Neural progenitor cell (in vitro differentiated cells): ENCODE measurements at regions not wholly inside any gene's neighbourhood (a gene's known extent, or its start where the extent isn't known, plus 50 kb on each side); places are given as distances from the start of the nearest gene placed in this dataset.

ENCODE experiments used
- DNase-seq: peaks from one replicate; pipeline ENCODE4 v3.0.0-alpha.2; 2016; ENCODE audit warnings: low spot score
- H2AFZ ChIP-seq: fragments of 200-600 bp; sonication (generic); replicated peaks from 2 replicates; pipeline ENCODE4 v1.6.1; 2016; ENCODE audit warnings: antibody characterized with exemption
- H3F3A ChIP-seq: fragments of 200-600 bp; sonication (generic); 2 replicates; pipeline ENCODE4 v1.6.1; 2016; ENCODE audit warnings: antibody characterized with exemption, low read depth
- H3K27ac ChIP-seq: fragments of 200-600 bp; sonication (generic); 2 replicates; pipeline ENCODE4 v1.5.1; 2016; ENCODE audit warnings: mild to moderate bottlenecking
- H3K27me3 ChIP-seq: fragments of 200-600 bp; sonication (generic); 2 replicates; pipeline ENCODE4 v1.6.1; 2016; ENCODE audit warnings: mild to moderate bottlenecking, moderate library complexity
- H3K36me3 ChIP-seq: fragments of 200-600 bp; sonication (generic); 2 replicates; pipeline ENCODE4 v1.5.1; 2016
- H3K4me1 ChIP-seq: fragments of 200-600 bp; sonication (generic); 2 replicates; pipeline ENCODE4 v1.6.1; 2016; ENCODE audit warnings: mixed run types
- H3K4me2 ChIP-seq: fragments of 200-600 bp; sonication (generic); 2 replicates; pipeline ENCODE4 v1.6.1; 2016
- H3K4me3 ChIP-seq: fragments of 200-600 bp; sonication (generic); 2 replicates; pipeline ENCODE4 v1.5.1; 2016
- H3K79me2 ChIP-seq: fragments of 200-600 bp; sonication (generic); 2 replicates; pipeline ENCODE4 v1.6.1; 2016; ENCODE audit warnings: low read depth
- H3K9ac ChIP-seq: fragments of 200-600 bp; sonication (generic); 2 replicates; pipeline ENCODE4 v1.6.1; 2016
- H3K9me3 ChIP-seq: fragments of 200-600 bp; sonication (generic); 2 replicates; pipeline ENCODE4 v1.5.1; 2016; ENCODE audit warnings: low read depth
- H4K20me1 ChIP-seq: fragments of 200-600 bp; sonication (generic); 2 replicates; pipeline ENCODE4 v1.6.1; 2016; ENCODE audit warnings: low read depth
- H3K27ac Mint-ChIP-seq: 3 replicates; pipeline ENCODE4 v1.8.0; 2021; ENCODE audit warnings: mixed read lengths
- H3K27me3 Mint-ChIP-seq: 2 replicates; pipeline ENCODE4 v1.8.0; 2022; ENCODE audit warnings: low read depth, mild to moderate bottlenecking, inconsistent platforms, moderate library complexity, mixed read lengths; ENCODE audit not compliant: insufficient read depth
- H3K36me3 Mint-ChIP-seq: 3 replicates; pipeline ENCODE4 v1.8.0; 2021; ENCODE audit warnings: mixed read lengths
- H3K4me1 Mint-ChIP-seq: 3 replicates; pipeline ENCODE4 v1.8.0; 2021; ENCODE audit warnings: mixed read lengths
- H3K4me3 Mint-ChIP-seq: 3 replicates; pipeline ENCODE4 v1.8.0; 2021; ENCODE audit warnings: mild to moderate bottlenecking, moderate library complexity, mixed read lengths
- H3K9me3 Mint-ChIP-seq: 3 replicates; pipeline ENCODE4 v1.8.0; 2020; ENCODE audit warnings: mixed read lengths
- CTCF ChIP-seq: fragments of 200-600 bp; sonication (generic); IDR thresholded peaks from 2 replicates; pipeline ENCODE4 v1.5.1; 2017; ENCODE audit warnings: antibody characterized with exemption, mild to moderate bottlenecking
- EZH2 ChIP-seq: fragments of 200-600 bp; sonication (generic); IDR thresholded peaks from 2 replicates; pipeline ENCODE4 v1.6.1; 2017; ENCODE audit warnings: antibody characterized with exemption, mild to moderate bottlenecking, moderate library complexity
- EZH2phosphoT487 ChIP-seq: fragments of 200-600 bp; sonication (generic); IDR thresholded peaks from 2 replicates; pipeline ENCODE4 v1.6.1; 2017; ENCODE audit warnings: antibody characterized with exemption

GRCh38 chr4:111778543-111778942, 366.7 kb upstream of the FAM241A start:
- Mint-ChIP-seq H3K4me3 (no peak overlapping the region), H3K4me1 (peaks cover 12% of the 10 kb centered on the region), H3K9me3 (no peaks in the 10 kb centered on the region), H3K27ac (no peak overlapping the region), H3K27me3 (peaks cover 3% of the 10 kb centered on the region), H3K36me3 (no peaks in the 10 kb centered on the region)
- no peak overlapping the region for H3K9ac ChIP-seq
- H3K4me3 ChIP-seq, result no peak overlapping the region
- no peak overlapping the region for H3K4me2 ChIP-seq
- no peaks in the 10 kb centered on the region for H4K20me1 ChIP-seq
- no peaks in the 10 kb centered on the region for H3K36me3 ChIP-seq
- H3F3A ChIP-seq, result no peaks in the 10 kb centered on the region
- peak; percentile 31 for DNase-seq
- H3K27me3 ChIP-seq, result no peaks in the 10 kb centered on the region
- no peaks in the 10 kb centered on the region for H3K9me3 ChIP-seq
- TF ChIP-seq CTCF, result peak; percentile 55
- TF ChIP-seq EZH2phosphoT487, result no peak
- no peak overlapping the region for H2AFZ ChIP-seq
- H3K27ac ChIP-seq, result no peak overlapping the region
- H3K79me2 ChIP-seq, result no peaks in the 10 kb centered on the region
- H3K4me1 ChIP-seq, result no peaks in the 10 kb centered on the region

- no peak for DNase-seq
- H3K36me3 Mint-ChIP-seq, result no peaks in the 10 kb centered on the region
- no peaks in the 10 kb centered on the region for H3K9me3 ChIP-seq
- no peak overlapping the region for H3K27ac ChIP-seq
- no peak overlapping the region for H3K9ac ChIP-seq
- no peaks in the 10 kb centered on the region for H3K9me3 Mint-ChIP-seq
- H2AFZ ChIP-seq, result no peak overlapping the region
- no peaks in the 10 kb centered on the region for H3K27me3 ChIP-seq
- no peaks in the 10 kb centered on the region for H3K36me3 ChIP-seq
- no peaks in the 10 kb centered on the region for H3K4me1 Mint-ChIP-seq
- TF ChIP-seq EZH2 (no peak), CTCF (no peak), EZH2phosphoT487 (no peak)
- no peaks in the 10 kb centered on the region for H3K79me2 ChIP-seq
- no peaks in the 10 kb centered on the region for H3F3A ChIP-seq
- H3K4me3 Mint-ChIP-seq, result no peak overlapping the region
- no peak overlapping the region for H3K4me2 ChIP-seq
- no peak overlapping the region for H3K4me3 ChIP-seq
- H3K27me3 Mint-ChIP-seq, result no peaks in the 10 kb centered on the region
- no peaks in the 10 kb centered on the region for H4K20me1 ChIP-seq
- no peak overlapping the region for H3K27ac Mint-ChIP-seq
- no peaks in the 10 kb centered on the region for H3K4me1 ChIP-seq
These were observed 364.3 kb upstream of the FAM241A start for GRCh38 chr4:111780965-111781364.

GRCh38 chr4:111781611-111782010, 363.6 kb upstream of the FAM241A start:
- Histone ChIP-seq H3K27ac (no peak overlapping the region), H3K27me3 (no peaks in the 10 kb centered on the region), H3K36me3 (no peaks in the 10 kb centered on the region), H3K79me2 (no peaks in the 10 kb centered on the region), H3K4me3 (no peak overlapping the region), H3K4me2 (no peak overlapping the region), H3F3A (no peaks in the 10 kb centered on the region), H3K4me1 (no peaks in the 10 kb centered on the region), H4K20me1 (no peaks in the 10 kb centered on the region), H3K9ac (no peak overlapping the region), H2AFZ (no peak overlapping the region), H3K9me3 (no peaks in the 10 kb centered on the region)
- Mint-ChIP-seq H3K4me1 (no peaks in the 10 kb centered on the region), H3K27ac (no peak overlapping the region), H3K36me3 (no peaks in the 10 kb centered on the region), H3K27me3 (peaks cover under 1% of the 10 kb centered on the region), H3K9me3 (no peaks in the 10 kb centered on the region), H3K4me3 (no peak overlapping the region)
- DNase-seq, result no peak
- TF ChIP-seq CTCF (no peak), EZH2phosphoT487 (no peak), EZH2 (no peak)

- peak overlapping the region; percentile 60 for H3K4me3 Mint-ChIP-seq
- Histone ChIP-seq H3K36me3 (no peaks in the 10 kb centered on the region), H3K9me3 (no peaks in the 10 kb centered on the region), H3K4me3 (peak overlapping the region; percentile 40), H3K79me2 (no peaks in the 10 kb centered on the region), H3K9ac (no peak overlapping the region), H3F3A (peaks cover 5% of the 10 kb centered on the region), H3K4me2 (peak overlapping the region; percentile 74), H3K27ac (no peak overlapping the region), H4K20me1 (no peaks in the 10 kb centered on the region), H3K4me1 (peaks cover 11% of the 10 kb centered on the region), H2AFZ (peak overlapping the region; percentile 63), H3K27me3 (peaks cover 15% of the 10 kb centered on the region)
- H3K27me3 Mint-ChIP-seq, result peaks cover 7% of the 10 kb centered on the region
- no peaks in the 10 kb centered on the region for H3K36me3 Mint-ChIP-seq
- no peaks in the 10 kb centered on the region for H3K9me3 Mint-ChIP-seq
- TF ChIP-seq EZH2, result no peak
- TF ChIP-seq CTCF, result no peak
- TF ChIP-seq EZH2phosphoT487, result no peak
- H3K27ac Mint-ChIP-seq, result no peak overlapping the region
- H3K4me1 Mint-ChIP-seq, result peaks cover 21% of the 10 kb centered on the region
- peak; percentile 81 for DNase-seq
These were observed 357.2 kb upstream of the FAM241A start for GRCh38 chr4:111788099-111788498.
